ENCODE measurements at regions not wholly inside any gene's neighbourhood (a gene's known extent, or its start where the extent isn't known, plus 50 kb on each side); places are given as distances from the start of the nearest gene placed in this dataset.

DNA sequence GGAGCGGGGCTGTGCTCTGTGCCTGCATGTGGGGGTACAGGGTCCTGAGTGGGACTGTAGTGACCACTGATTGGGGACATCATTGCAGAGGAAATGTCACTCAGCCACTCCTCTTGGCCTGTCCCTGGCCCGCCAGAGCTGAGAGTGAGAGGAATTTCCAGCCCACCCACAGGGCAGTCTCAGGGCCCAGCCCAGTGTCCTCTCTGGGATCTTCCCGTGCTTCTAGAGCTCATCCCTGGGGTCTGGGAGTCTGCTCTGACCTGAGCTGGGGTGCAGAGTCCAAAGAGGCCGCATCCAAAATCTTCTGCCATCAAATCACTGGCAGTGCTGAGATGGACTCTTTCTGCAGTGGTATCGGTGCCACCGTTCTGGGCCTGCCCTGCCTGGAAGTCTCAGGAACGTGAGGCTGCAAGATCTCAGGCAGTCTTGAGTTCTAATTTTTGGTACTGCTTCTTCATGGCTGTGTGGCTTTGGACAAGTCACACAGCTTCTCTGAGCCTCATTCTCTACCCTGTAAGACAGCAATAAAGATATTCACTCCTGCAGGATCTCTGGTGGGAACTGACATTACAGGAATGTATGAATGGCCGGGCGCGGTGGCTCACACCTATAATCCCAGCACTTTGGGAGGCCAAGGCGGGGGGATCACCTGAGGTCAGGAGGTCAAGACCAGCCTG lies 100.8 kb upstream of the TARDBP start:
- no peak for TF ChIP-seq POLR2AphosphoS5 (IDR thresholded peaks at IDR 0.05)
- TF ChIP-seq, protein P1, sequence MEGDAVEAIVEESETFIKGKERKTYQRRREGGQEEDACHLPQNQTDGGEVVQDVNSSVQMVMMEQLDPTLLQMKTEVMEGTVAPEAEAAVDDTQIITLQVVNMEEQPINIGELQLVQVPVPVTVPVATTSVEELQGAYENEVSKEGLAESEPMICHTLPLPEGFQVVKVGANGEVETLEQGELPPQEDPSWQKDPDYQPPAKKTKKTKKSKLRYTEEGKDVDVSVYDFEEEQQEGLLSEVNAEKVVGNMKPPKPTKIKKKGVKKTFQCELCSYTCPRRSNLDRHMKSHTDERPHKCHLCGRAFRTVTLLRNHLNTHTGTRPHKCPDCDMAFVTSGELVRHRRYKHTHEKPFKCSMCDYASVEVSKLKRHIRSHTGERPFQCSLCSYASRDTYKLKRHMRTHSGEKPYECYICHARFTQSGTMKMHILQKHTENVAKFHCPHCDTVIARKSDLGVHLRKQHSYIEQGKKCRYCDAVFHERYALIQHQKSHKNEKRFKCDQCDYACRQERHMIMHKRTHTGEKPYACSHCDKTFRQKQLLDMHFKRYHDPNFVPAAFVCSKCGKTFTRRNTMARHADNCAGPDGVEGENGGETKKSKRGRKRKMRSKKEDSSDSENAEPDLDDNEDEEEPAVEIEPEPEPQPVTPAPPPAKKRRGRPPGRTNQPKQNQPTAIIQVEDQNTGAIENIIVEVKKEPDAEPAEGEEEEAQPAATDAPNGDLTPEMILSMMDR (IDR thresholded peaks at IDR 0.05): no peak

Data from prostate gland (tissue), 2 donors.